ENCODE measurements at regions not wholly inside any gene's neighbourhood (a gene's known extent, or its start where the extent isn't known, plus 50 kb on each side); places are given as distances from the start of the nearest gene placed in this dataset.

- intact Hi-C loops (cut with DNase I): no loop called here
- no peaks in the 10 kb centered on the region for H3K36me3 ChIP-seq (ENCODE audit: control insufficient read depth in 1 of 2, insufficient read depth in 2 of 2, low read length in 1 of 2)
- H3K4me3 ChIP-seq (ENCODE audit: low read length in 2 of 2): no peak overlapping the region
- H3K9me3 ChIP-seq (ENCODE audit: control insufficient read depth, low read length): no peaks in the 10 kb centered on the region
- H3K27me3 ChIP-seq (ENCODE audit: control insufficient read depth in 1 of 2, insufficient read depth in 2 of 2, low read length in 1 of 2): no peaks in the 10 kb centered on the region
- no peaks in the 10 kb centered on the region for H3K4me1 ChIP-seq (ENCODE audit: control insufficient read depth in 1 of 2, insufficient read depth in 2 of 2, low read length in 2 of 2)
- WGBS, 2 donors: 96% methylated on average over 9 of the region's 9 CpGs
- H3K27ac ChIP-seq (ENCODE audit: low read depth in 1 of 2, low read length in 2 of 2): no peak overlapping the region
- DNase-seq (no peak), ATAC-seq (ENCODE audit: low FRiP score) (no peak)
Measured at GRCh38 chr16:87098976-87099720, 218.0 kb downstream of the C16orf95 start.

- H3K4me1 ChIP-seq (ENCODE audit: control insufficient read depth in 1 of 2, insufficient read depth in 2 of 2, low read length in 2 of 2): no peaks in the 10 kb centered on the region
- no peaks in the 10 kb centered on the region for H3K9me3 ChIP-seq (ENCODE audit: control insufficient read depth, low read length)
- intact Hi-C loops (cut with DNase I): no loop called here
- H3K4me3 ChIP-seq (ENCODE audit: low read length in 2 of 2): no peak overlapping the region
- H3K36me3 ChIP-seq (ENCODE audit: control insufficient read depth in 1 of 2, insufficient read depth in 2 of 2, low read length in 1 of 2): no peaks in the 10 kb centered on the region
- ATAC-seq (ENCODE audit: low FRiP score) (no peak), DNase-seq (no peak)
- WGBS, 2 donors: 89 to 91% methylated on average over 11 of the region's 11 CpGs
- no peaks in the 10 kb centered on the region for H3K27me3 ChIP-seq (ENCODE audit: control insufficient read depth in 1 of 2, insufficient read depth in 2 of 2, low read length in 1 of 2)
- H3K27ac ChIP-seq (ENCODE audit: low read depth in 1 of 2, low read length in 2 of 2): no peak overlapping the region
Measured at GRCh38 chr16:87100306-87101058, 216.7 kb downstream of the C16orf95 start.

- no peak for ATAC-seq (ENCODE audit: low FRiP score)
- intact Hi-C loops (cut with DNase I): no loop called here
- WGBS, 2 donors: 1 to 5% methylated on average over 3 of the region's 3 CpGs
Measured at GRCh38 chr16:87101903-87102302, 215.3 kb downstream of the C16orf95 start.

GRCh38 chr16:87107201-87107600, 210.0 kb downstream of the C16orf95 start:
- Histone ChIP-seq H3K36me3 (ENCODE audit: control insufficient read depth in 1 of 2, insufficient read depth in 2 of 2, low read length in 1 of 2) (no peaks in the 10 kb centered on the region), H3K4me3 (ENCODE audit: low read length in 2 of 2) (no peak overlapping the region), H3K27me3 (ENCODE audit: control insufficient read depth in 1 of 2, insufficient read depth in 2 of 2, low read length in 1 of 2) (no peaks in the 10 kb centered on the region), H3K27ac (ENCODE audit: low read depth in 1 of 2, low read length in 2 of 2) (no peak overlapping the region), H3K4me1 (ENCODE audit: control insufficient read depth in 1 of 2, insufficient read depth in 2 of 2, low read length in 2 of 2) (no peaks in the 10 kb centered on the region), H3K9me3 (ENCODE audit: control insufficient read depth, low read length) (no peaks in the 10 kb centered on the region)
- ATAC-seq (ENCODE audit: low FRiP score) (no peak), DNase-seq (no peak)
- WGBS, 2 donors: 95% methylated on average over 2 of the region's 2 CpGs
- intact Hi-C loops (cut with DNase I): no loop called here

More at GRCh38 chr16:87101903-87102302, 215.3 kb downstream of the C16orf95 start:
- Histone ChIP-seq H3K27ac (ENCODE audit: low read depth in 1 of 2, low read length in 2 of 2) (no peak overlapping the region), H3K9me3 (ENCODE audit: control insufficient read depth, low read length) (no peaks in the 10 kb centered on the region), H3K27me3 (ENCODE audit: control insufficient read depth in 1 of 2, insufficient read depth in 2 of 2, low read length in 1 of 2) (no peaks in the 10 kb centered on the region), H3K4me1 (ENCODE audit: control insufficient read depth in 1 of 2, insufficient read depth in 2 of 2, low read length in 2 of 2) (no peaks in the 10 kb centered on the region), H3K4me3 (ENCODE audit: low read length in 2 of 2) (no peak overlapping the region), H3K36me3 (ENCODE audit: control insufficient read depth in 1 of 2, insufficient read depth in 2 of 2, low read length in 1 of 2) (no peaks in the 10 kb centered on the region)
- no peak for DNase-seq

GRCh38 chr16:87108278-87108677, 208.9 kb downstream of the C16orf95 start:
- intact Hi-C loops (cut with DNase I): no loop called here
- no peaks in the 10 kb centered on the region for H3K4me1 ChIP-seq (ENCODE audit: control insufficient read depth in 1 of 2, insufficient read depth in 2 of 2, low read length in 2 of 2)
- no peaks in the 10 kb centered on the region for H3K36me3 ChIP-seq (ENCODE audit: control insufficient read depth in 1 of 2, insufficient read depth in 2 of 2, low read length in 1 of 2)
- WGBS, 2 donors: 88 to 89% methylated on average over 4 of the region's 4 CpGs
- H3K4me3 ChIP-seq (ENCODE audit: low read length in 2 of 2): no peak overlapping the region
- no peaks in the 10 kb centered on the region for H3K27me3 ChIP-seq (ENCODE audit: control insufficient read depth in 1 of 2, insufficient read depth in 2 of 2, low read length in 1 of 2)
- no peak for DNase-seq
- no peak for ATAC-seq (ENCODE audit: low FRiP score)
- no peak overlapping the region for H3K27ac ChIP-seq (ENCODE audit: low read depth in 1 of 2, low read length in 2 of 2)
- no peaks in the 10 kb centered on the region for H3K9me3 ChIP-seq (ENCODE audit: control insufficient read depth, low read length)

GRCh38 chr16:87108941-87109340, 208.3 kb downstream of the C16orf95 start:
- DNase-seq (no peak), ATAC-seq (ENCODE audit: low FRiP score) (no peak)
- Histone ChIP-seq H3K9me3 (ENCODE audit: control insufficient read depth, low read length) (no peaks in the 10 kb centered on the region), H3K4me1 (ENCODE audit: control insufficient read depth in 1 of 2, insufficient read depth in 2 of 2, low read length in 2 of 2) (no peaks in the 10 kb centered on the region), H3K4me3 (ENCODE audit: low read length in 2 of 2) (no peak overlapping the region), H3K27ac (ENCODE audit: low read depth in 1 of 2, low read length in 2 of 2) (no peak overlapping the region), H3K36me3 (ENCODE audit: control insufficient read depth in 1 of 2, insufficient read depth in 2 of 2, low read length in 1 of 2) (no peaks in the 10 kb centered on the region), H3K27me3 (ENCODE audit: control insufficient read depth in 1 of 2, insufficient read depth in 2 of 2, low read length in 1 of 2) (no peaks in the 10 kb centered on the region)
- intact Hi-C loops (cut with DNase I): no loop called here
- WGBS, 2 donors: 97 to 100% methylated on average over 1 of the region's 1 CpG

GRCh38 chr16:87114832-87115231, 202.4 kb downstream of the C16orf95 start:
- Histone ChIP-seq H3K27me3 (ENCODE audit: control insufficient read depth in 1 of 2, insufficient read depth in 2 of 2, low read length in 1 of 2) (no peaks in the 10 kb centered on the region), H3K4me3 (ENCODE audit: low read length in 2 of 2) (no peak overlapping the region), H3K9me3 (ENCODE audit: control insufficient read depth, low read length) (no peaks in the 10 kb centered on the region), H3K27ac (ENCODE audit: low read depth in 1 of 2, low read length in 2 of 2) (no peak overlapping the region), H3K36me3 (ENCODE audit: control insufficient read depth in 1 of 2, insufficient read depth in 2 of 2, low read length in 1 of 2) (no peaks in the 10 kb centered on the region), H3K4me1 (ENCODE audit: control insufficient read depth in 1 of 2, insufficient read depth in 2 of 2, low read length in 2 of 2) (no peaks in the 10 kb centered on the region)
- WGBS, 2 donors: 94 to 96% methylated on average over 5 of the region's 5 CpGs
- DNase-seq: no peak
- intact Hi-C loops (cut with DNase I): no loop called here
- no peak for ATAC-seq (ENCODE audit: low FRiP score)

- ATAC-seq (ENCODE audit: low FRiP score) (no peak), DNase-seq (no peak)
- no peak overlapping the region for H3K4me3 ChIP-seq (ENCODE audit: low read length in 2 of 2)
- H3K27me3 ChIP-seq (ENCODE audit: control insufficient read depth in 1 of 2, insufficient read depth in 2 of 2, low read length in 1 of 2): no peaks in the 10 kb centered on the region
- intact Hi-C loops (cut with DNase I): no loop called here
- no peak overlapping the region for H3K27ac ChIP-seq (ENCODE audit: low read depth in 1 of 2, low read length in 2 of 2)
- H3K36me3 ChIP-seq (ENCODE audit: control insufficient read depth in 1 of 2, insufficient read depth in 2 of 2, low read length in 1 of 2): no peaks in the 10 kb centered on the region
- H3K4me1 ChIP-seq (ENCODE audit: control insufficient read depth in 1 of 2, insufficient read depth in 2 of 2, low read length in 2 of 2): no peaks in the 10 kb centered on the region
- WGBS, 2 donors: 75 to 81% methylated on average over 6 of the region's 6 CpGs
- H3K9me3 ChIP-seq (ENCODE audit: control insufficient read depth, low read length): no peaks in the 10 kb centered on the region
Measured at GRCh38 chr16:87115646-87116045, 201.5 kb downstream of the C16orf95 start.

- H3K27ac ChIP-seq (ENCODE audit: low read depth in 1 of 2, low read length in 2 of 2): no peak overlapping the region
- H3K27me3 ChIP-seq (ENCODE audit: control insufficient read depth in 1 of 2, insufficient read depth in 2 of 2, low read length in 1 of 2): no peaks in the 10 kb centered on the region
- H3K4me3 ChIP-seq (ENCODE audit: low read length in 2 of 2): no peak overlapping the region
- ATAC-seq (ENCODE audit: low FRiP score) (no peak), DNase-seq (no peak)
- no peaks in the 10 kb centered on the region for H3K9me3 ChIP-seq (ENCODE audit: control insufficient read depth, low read length)
- WGBS, 2 donors: 73 to 81% methylated on average over 12 of the region's 12 CpGs
- intact Hi-C loops (cut with DNase I): no loop called here
- no peaks in the 10 kb centered on the region for H3K36me3 ChIP-seq (ENCODE audit: control insufficient read depth in 1 of 2, insufficient read depth in 2 of 2, low read length in 1 of 2)
- H3K4me1 ChIP-seq (ENCODE audit: control insufficient read depth in 1 of 2, insufficient read depth in 2 of 2, low read length in 2 of 2): no peaks in the 10 kb centered on the region
Measured at GRCh38 chr16:87117936-87118335, 199.3 kb downstream of the C16orf95 start.

Data from aorta (tissue), 5 donors.